Naive thymus-derived CD8-positive, alpha-beta T cell (primary cell): ENCODE measurements at regions not wholly inside any gene's neighbourhood (a gene's known extent, or its start where the extent isn't known, plus 50 kb on each side); places are given as distances from the start of the nearest gene placed in this dataset.

Experiments
- ATAC-seq, 2 donors: fragments of 150-1000 bp; cut with Tn5 transposase in 1 of 2; sonication (Bioruptor Pico), chemical (Tn5 transposase) in 1 of 2; 1 replicate in 1 of 2; 2 replicates in 1 of 2; pipeline ENCODE4 v1.10.0; 2021; ENCODE audit warnings: mild to moderate bottlenecking in 2 of 2, moderate library complexity in 2 of 2
- POLR2A ChIA-PET: fragments of 350-600 bp; sonication (Branson Sonifier 250); formaldehyde crosslinking; loops from one replicate; lab custom pipeline; 2021; ENCODE audit warnings: antibody characterized with exemption; lab: Charles Lee
- DNase-seq, 10 donors: peaks; one replicate each; pipeline versions ENCODE4 v3.0.0 to v3.0.0-alpha.2; 2020 to 2022
- H3K27ac Mint-ChIP-seq, 10 donors: one replicate each; pipeline ENCODE4 v1.8.0; 2020 to 2022; ENCODE audit warnings: mild to moderate bottlenecking in 10 of 10, mixed read lengths in 10 of 10, moderate library complexity in 4 of 10, inconsistent platforms in 1 of 10
- H3K27me3 Mint-ChIP-seq, 5 donors: one replicate each; pipeline ENCODE4 v1.8.0; 2021 to 2022; ENCODE audit warnings: mixed read lengths in 5 of 5
- H3K36me3 Mint-ChIP-seq, 3 donors: one replicate each; pipeline ENCODE4 v1.8.0; 2020 to 2022; ENCODE audit warnings: mixed read lengths in 3 of 3, mild to moderate bottlenecking in 2 of 3, inconsistent platforms in 1 of 3
- H3K4me1 Mint-ChIP-seq, 4 donors: one replicate each; pipeline ENCODE4 v1.8.0; 2021 to 2022; ENCODE audit warnings: mixed read lengths in 4 of 4
- H3K4me3 Mint-ChIP-seq, 10 donors: one replicate each; pipeline ENCODE4 v1.8.0; 2020 to 2022; ENCODE audit warnings: mild to moderate bottlenecking in 10 of 10, mixed read lengths in 10 of 10, moderate library complexity in 6 of 10, inconsistent platforms in 1 of 10
- H3K9me3 Mint-ChIP-seq, 9 donors: one replicate each; pipeline ENCODE4 v1.8.0; 2020 to 2022; ENCODE audit warnings: mixed read lengths in 9 of 9, mild to moderate bottlenecking in 3 of 9, inconsistent platforms in 1 of 9, moderate library complexity in 1 of 9

- ATAC-seq (no peak), DNase-seq (no peak)
- H3K4me1 Mint-ChIP-seq, result no peaks in the 10 kb centered on the region
- peaks cover 0 to 12% (median 0%) of the 10 kb centered on the region in 9 donors for H3K9me3 Mint-ChIP-seq
- H3K4me3 Mint-ChIP-seq, result no peak overlapping the region
- H3K27ac Mint-ChIP-seq, result no peak overlapping the region
- POLR2A ChIA-PET, result no interaction called here
- H3K27me3 Mint-ChIP-seq, result peaks cover 0 to 1% (median 0%) of the 10 kb centered on the region in 5 donors
- H3K36me3 Mint-ChIP-seq, result no peaks in the 10 kb centered on the region
These were observed 342.1 kb upstream of the ATP11B start for GRCh38 chr3:182450942-182451787.

GRCh38 chr3:182451871-182452270 lies 341.4 kb upstream of the ATP11B start:
- no peak for ATAC-seq

GRCh38 chr3:182455011-182455410 lies 338.3 kb upstream of the ATP11B start:
- Mint-ChIP-seq H3K9me3 (peaks cover 0 to 12% (median 6%) of the 10 kb centered on the region in 9 donors), H3K27me3 (no peaks in the 10 kb centered on the region), H3K4me3 (no peak overlapping the region), H3K36me3 (no peaks in the 10 kb centered on the region), H3K4me1 (no peaks in the 10 kb centered on the region), H3K27ac (no peak overlapping the region)
- DNase-seq (no peak), ATAC-seq (no peak)
- POLR2A ChIA-PET, result no interaction called here

More at GRCh38 chr3:182451871-182452270, 341.4 kb upstream of the ATP11B start:
- Mint-ChIP-seq H3K4me1 (no peaks in the 10 kb centered on the region), H3K27me3 (peaks cover 0 to 1% (median 0%) of the 10 kb centered on the region in 5 donors), H3K27ac (no peak overlapping the region), H3K4me3 (no peak overlapping the region), H3K9me3 (peaks cover 0 to 12% (median 4%) of the 10 kb centered on the region in 9 donors), H3K36me3 (no peaks in the 10 kb centered on the region)
- DNase-seq, result no peak
- POLR2A ChIA-PET, result no interaction called here

GRCh38 chr3:182460303-182460702 lies 333.0 kb upstream of the ATP11B start:
- H3K27ac Mint-ChIP-seq, result no peak overlapping the region
- H3K36me3 Mint-ChIP-seq, result no peaks in the 10 kb centered on the region
- ATAC-seq (no peak), DNase-seq (no peak)
- POLR2A ChIA-PET, result no interaction called here
- H3K4me1 Mint-ChIP-seq, result no peaks in the 10 kb centered on the region
- H3K4me3 Mint-ChIP-seq, result no peak overlapping the region
- peaks cover 3 to 21% (median 9%) of the 10 kb centered on the region in 9 donors for H3K9me3 Mint-ChIP-seq
- H3K27me3 Mint-ChIP-seq, result peaks cover 0 to 4% (median 0%) of the 10 kb centered on the region in 5 donors

GRCh38 chr3:182462152-182462551 lies 331.2 kb upstream of the ATP11B start:
- H3K27ac Mint-ChIP-seq, result no peak overlapping the region
- POLR2A ChIA-PET, result no interaction called here
- H3K27me3 Mint-ChIP-seq, result peaks cover 0 to 4% (median 0%) of the 10 kb centered on the region in 5 donors
- H3K9me3 Mint-ChIP-seq, result peaks cover 0 to 21% (median 7%) of the 10 kb centered on the region in 9 donors
- H3K4me1 Mint-ChIP-seq, result no peaks in the 10 kb centered on the region
- H3K4me3 Mint-ChIP-seq, result no peak overlapping the region
- ATAC-seq (no peak), DNase-seq (no peak)
- H3K36me3 Mint-ChIP-seq, result no peaks in the 10 kb centered on the region

GRCh38 chr3:182464513-182465145 lies 328.7 kb upstream of the ATP11B start:
- H3K4me3 Mint-ChIP-seq, result no peak overlapping the region
- POLR2A ChIA-PET, result no interaction called here
- no peak for DNase-seq
- peaks cover 0 to 10% (median 0%) of the 10 kb centered on the region in 5 donors for H3K27me3 Mint-ChIP-seq
- peaks cover 0 to 21% (median 5%) of the 10 kb centered on the region in 9 donors for H3K9me3 Mint-ChIP-seq
- no peaks in the 10 kb centered on the region for H3K4me1 Mint-ChIP-seq
- ATAC-seq, result no peak
- H3K27ac Mint-ChIP-seq, result no peak overlapping the region
- no peaks in the 10 kb centered on the region for H3K36me3 Mint-ChIP-seq

GRCh38 chr3:182465301-182466185 lies 327.8 kb upstream of the ATP11B start:
- Mint-ChIP-seq H3K4me1 (no peaks in the 10 kb centered on the region), H3K27me3 (peaks cover 0 to 10% (median 2%) of the 10 kb centered on the region in 5 donors), H3K4me3 (no peak overlapping the region), H3K36me3 (no peaks in the 10 kb centered on the region), H3K27ac (no peak overlapping the region), H3K9me3 (peaks cover 0 to 21% (median 5%) of the 10 kb centered on the region in 9 donors)
- DNase-seq, result no peak
- ATAC-seq, result no peak
- POLR2A ChIA-PET, result no interaction called here

- Mint-ChIP-seq H3K27me3 (peaks cover 0 to 6% (median 0%) of the 10 kb centered on the region in 5 donors), H3K9me3 (peaks cover 0 to 3% (median 0%) of the 10 kb centered on the region in 9 donors)
- POLR2A ChIA-PET, result no interaction called here
These were observed 324.2 kb upstream of the ATP11B start for GRCh38 chr3:182469086-182469485.

GRCh38 chr3:182470187-182470586 lies 323.1 kb upstream of the ATP11B start:
- no peak for ATAC-seq
- Mint-ChIP-seq H3K36me3 (no peaks in the 10 kb centered on the region), H3K4me3 (no peak overlapping the region), H3K27me3 (peaks cover 0 to 6% (median 0%) of the 10 kb centered on the region in 5 donors), H3K4me1 (no peaks in the 10 kb centered on the region), H3K9me3 (peaks cover 0 to 3% (median 0%) of the 10 kb centered on the region in 9 donors), H3K27ac (no peak overlapping the region)
- POLR2A ChIA-PET, result no interaction called here
- no peak for DNase-seq

More at GRCh38 chr3:182469086-182469485, 324.2 kb upstream of the ATP11B start:
- no peak for DNase-seq
- H3K4me3 Mint-ChIP-seq, result no peak overlapping the region
- no peaks in the 10 kb centered on the region for H3K36me3 Mint-ChIP-seq
- no peak for ATAC-seq
- no peaks in the 10 kb centered on the region for H3K4me1 Mint-ChIP-seq
- no peak overlapping the region for H3K27ac Mint-ChIP-seq

- Mint-ChIP-seq H3K9me3 (peaks cover 0 to 2% (median 0%) of the 10 kb centered on the region in 9 donors), H3K27ac (no peak overlapping the region), H3K4me3 (no peak overlapping the region), H3K27me3 (peaks cover 0 to 9% (median 0%) of the 10 kb centered on the region in 5 donors), H3K4me1 (no peaks in the 10 kb centered on the region), H3K36me3 (no peaks in the 10 kb centered on the region)
- no peak for DNase-seq
- ATAC-seq, result no peak
- POLR2A ChIA-PET, result no interaction called here
These were observed 320.1 kb upstream of the ATP11B start for GRCh38 chr3:182473191-182473710.

GRCh38 chr3:182478369-182478768 lies 314.9 kb upstream of the ATP11B start:
- Mint-ChIP-seq H3K9me3 (peaks cover 0 to 2% (median 0%) of the 10 kb centered on the region in 9 donors), H3K27me3 (peaks cover 0 to 6% (median 2%) of the 10 kb centered on the region in 5 donors), H3K4me1 (no peaks in the 10 kb centered on the region), H3K36me3 (no peaks in the 10 kb centered on the region), H3K4me3 (no peak overlapping the region), H3K27ac (no peak overlapping the region)
- POLR2A ChIA-PET, result no interaction called here
- DNase-seq (no peak), ATAC-seq (no peak)
